GM18868 (cell line): ENCODE measurements at regions not wholly inside any gene's neighbourhood (a gene's known extent, or its start where the extent isn't known, plus 50 kb on each side); places are given as distances from the start of the nearest gene placed in this dataset.
"Not testable (repeated sequence)": the region's sequence is repeated elsewhere in the genome, so short reads cannot be mapped to it uniquely, and the experiment has no call there.

Source experiments
- ATAC-seq: cut with Tn5 transposase; IDR thresholded peaks from one replicate; pipeline ENCODE4 v1.9.1; 2021; ENCODE audit warnings: mild to moderate bottlenecking, moderate library complexity; ENCODE audit not compliant: unreplicated experiment

DNA sequence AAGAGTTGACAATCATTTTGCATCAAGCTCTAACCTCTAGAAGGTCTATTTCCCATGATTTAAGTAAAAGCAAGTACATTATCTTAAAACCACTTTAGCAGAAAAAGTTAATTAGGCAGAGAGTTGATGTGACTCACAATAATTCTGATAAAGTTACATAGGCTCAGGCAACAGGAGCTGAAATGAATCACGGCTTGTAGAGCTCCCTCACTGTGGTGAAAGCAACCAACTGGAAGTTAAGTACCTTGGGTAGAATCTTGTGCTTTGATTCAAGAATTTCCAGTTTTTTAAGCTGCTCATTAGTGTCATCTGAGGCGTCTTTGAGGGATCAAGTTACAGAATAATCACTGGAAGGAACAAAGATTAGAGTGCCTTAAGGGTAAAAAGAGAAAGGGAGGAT, 68.9 kb upstream of the NFE2L3 start:
- ATAC-seq: no peak

DNA sequence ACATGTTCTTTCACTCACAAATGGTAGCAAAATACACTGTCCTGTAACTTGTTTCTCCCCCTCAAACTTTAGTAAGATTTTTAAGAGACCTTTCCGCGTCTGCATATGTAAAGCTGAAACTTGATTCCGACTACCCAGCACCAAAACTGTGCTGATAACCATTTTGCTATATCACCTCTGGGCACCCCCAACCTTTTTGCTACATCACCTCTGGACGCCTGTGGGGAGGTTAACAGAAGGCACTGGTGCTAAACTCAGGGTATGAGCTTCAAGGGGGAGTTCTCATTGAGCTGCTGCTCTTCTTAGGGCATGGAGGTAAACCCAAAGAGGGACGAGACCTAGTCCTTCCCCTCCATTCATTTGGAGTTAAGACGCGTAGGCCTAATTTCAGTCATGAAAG, 67.6 kb upstream of the NFE2L3 start:
- ATAC-seq: no peak

DNA sequence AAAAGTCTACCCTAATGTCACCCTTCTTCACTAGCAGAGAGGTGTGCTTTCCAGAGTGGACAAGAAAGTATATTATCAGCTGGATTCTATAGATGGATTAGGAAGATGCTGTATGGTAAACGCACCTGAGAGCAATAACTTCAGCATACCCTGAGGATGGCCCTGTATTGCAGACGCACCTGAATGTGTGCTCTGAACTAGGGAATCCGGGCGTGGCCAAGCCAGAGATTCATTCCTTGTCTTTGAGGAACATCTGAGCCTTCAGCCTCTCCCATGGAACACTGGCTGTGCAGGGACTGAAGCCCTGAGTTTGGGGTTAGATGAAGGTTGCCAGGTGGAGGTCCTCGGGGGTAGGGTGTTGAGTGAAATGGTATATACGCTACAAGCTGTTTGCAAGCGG, 66.2 kb upstream of the NFE2L3 start:
- ATAC-seq: no peak

DNA sequence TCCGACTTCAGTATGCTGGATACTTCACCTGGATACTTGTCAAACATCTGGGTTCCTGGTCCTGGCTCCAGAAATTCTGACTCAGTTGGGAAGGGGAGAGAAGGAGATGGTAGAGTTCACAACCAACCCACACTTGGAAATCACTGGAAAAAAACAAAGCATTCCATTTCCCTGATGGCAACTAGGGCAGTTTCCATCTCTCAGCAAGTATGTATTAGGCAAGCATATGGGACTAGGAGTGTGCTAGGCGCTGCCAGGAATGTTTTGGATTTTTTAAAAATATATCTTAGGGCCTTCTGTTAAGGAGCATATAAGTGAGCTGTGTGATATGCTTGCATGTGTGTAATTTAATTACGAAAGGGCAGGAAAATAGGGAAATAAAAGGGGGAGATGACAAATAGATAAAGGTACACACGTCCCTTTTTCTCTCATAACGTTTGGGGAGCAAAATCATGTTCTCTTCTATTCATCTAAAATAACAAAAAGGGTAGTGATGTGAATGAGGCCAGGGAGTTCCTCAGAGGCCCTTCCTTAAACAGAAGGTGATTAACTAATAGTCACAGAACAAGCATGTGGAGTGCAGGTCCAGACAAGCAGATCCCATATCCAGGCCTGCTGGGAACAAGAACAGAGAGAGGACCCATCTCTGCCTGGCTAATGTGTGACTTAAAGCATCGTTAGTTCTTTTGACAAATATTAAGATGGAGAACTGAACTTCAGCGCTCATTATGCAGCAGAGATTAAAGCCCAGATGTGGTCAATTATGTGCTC, 64.5 kb upstream of the NFE2L3 start:
- no peak for ATAC-seq

DNA sequence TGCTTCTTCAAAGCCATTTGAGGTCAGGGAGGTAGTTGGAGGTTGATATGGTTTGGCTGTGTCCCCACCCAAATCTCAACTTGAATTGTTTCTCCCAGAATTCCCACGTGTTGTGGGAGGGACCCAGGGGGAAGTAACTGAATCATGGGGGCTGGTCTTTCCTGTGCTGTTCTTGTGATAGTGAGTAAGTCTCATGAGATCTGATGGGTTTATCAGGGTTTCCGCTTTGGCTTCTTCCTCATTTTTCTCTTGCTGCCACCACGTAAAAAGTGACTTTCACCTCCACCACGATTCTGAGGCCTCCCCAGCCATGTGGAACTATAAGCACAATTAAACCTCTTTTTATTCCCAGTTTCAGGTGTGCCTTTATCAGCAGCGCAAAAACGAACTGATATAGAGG, 62.5 kb upstream of the NFE2L3 start:
- ATAC-seq: not testable (repeated sequence)

DNA sequence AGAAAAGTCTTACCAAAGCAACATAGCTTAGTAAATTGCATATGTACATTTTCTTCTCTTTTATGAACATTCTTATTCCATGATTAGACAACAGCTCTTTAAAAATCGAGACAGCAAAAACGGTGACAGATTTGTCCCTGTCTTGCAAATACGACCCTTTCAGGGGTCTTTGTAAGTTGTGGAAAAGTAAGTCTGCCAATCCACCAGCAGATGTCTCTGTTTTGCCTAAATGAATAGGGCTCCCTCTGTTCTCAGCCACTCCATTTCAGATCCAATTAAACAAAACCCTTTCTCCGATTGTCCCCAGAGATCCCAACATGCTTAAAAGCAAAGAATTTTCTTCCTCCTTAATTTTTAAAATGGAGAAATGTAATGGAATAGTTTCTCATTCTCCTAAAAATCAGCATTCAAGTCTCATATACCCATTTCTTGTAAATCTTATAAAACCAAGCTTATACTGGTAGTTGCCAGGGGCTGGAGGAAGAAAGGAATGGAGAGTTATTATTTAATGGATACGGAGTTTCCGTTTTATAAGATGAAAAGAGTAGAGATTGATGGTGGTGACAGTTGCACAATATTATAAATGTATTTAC, 61.0 kb upstream of the NFE2L3 start:
- ATAC-seq: peak; percentile 38

DNA sequence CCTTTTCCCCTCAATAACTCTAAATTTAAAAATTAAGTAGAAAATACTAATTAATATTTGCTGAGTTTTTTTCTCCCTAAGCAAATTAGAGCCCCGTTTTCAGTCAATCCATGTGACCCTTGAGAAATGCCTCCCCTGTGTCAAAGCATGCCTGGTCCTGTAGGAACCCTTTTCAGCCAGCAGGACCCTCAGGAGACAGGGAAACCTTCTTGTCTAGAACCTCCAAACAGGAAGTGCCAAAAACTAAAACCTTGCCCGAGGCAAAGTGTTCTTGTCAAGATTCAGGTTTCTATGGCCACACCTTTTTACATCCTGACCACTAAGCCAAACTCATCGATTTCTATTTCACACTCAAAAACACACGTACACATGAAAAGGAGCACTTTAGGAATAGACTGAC, 60.1 kb upstream of the NFE2L3 start:
- no peak for ATAC-seq

DNA sequence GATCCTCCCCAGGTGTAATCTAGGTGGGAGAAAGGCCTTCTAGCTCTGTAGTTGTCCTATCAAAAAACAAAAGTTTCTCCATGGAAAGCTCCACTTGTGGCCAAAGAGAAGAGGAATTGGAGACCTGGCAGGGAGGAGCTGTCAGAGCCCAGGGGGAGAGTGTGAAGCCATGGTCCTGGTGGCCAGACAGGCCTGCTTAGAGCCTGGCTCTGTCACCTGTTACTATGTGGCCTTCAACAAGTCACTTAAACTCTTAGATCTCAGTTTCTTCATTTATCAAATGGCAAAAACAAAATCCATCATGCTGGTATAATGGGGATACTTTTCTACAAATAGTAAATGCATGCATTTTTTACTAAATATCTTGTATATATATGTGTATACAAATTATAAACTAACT, 59.0 kb upstream of the NFE2L3 start:
- ATAC-seq: no peak

DNA sequence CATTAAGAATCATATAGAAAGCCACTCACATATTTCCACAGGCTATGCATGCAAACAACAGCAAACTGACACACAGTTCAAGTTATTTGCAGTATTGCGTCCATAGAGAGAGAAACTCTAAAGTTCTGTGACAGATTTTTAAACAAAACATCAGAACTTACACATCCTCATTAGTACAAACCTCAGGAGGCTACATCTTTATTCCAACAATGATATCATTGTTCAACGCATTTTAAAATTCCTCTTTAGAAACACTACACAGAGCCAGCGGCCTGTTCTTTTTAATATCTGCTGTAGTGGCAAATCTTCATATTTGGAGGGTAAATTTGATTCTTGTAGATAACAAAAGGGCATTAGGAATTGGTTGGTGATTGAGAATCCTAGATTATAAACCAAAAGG, 55.9 kb upstream of the NFE2L3 start:
- ATAC-seq: no peak

DNA sequence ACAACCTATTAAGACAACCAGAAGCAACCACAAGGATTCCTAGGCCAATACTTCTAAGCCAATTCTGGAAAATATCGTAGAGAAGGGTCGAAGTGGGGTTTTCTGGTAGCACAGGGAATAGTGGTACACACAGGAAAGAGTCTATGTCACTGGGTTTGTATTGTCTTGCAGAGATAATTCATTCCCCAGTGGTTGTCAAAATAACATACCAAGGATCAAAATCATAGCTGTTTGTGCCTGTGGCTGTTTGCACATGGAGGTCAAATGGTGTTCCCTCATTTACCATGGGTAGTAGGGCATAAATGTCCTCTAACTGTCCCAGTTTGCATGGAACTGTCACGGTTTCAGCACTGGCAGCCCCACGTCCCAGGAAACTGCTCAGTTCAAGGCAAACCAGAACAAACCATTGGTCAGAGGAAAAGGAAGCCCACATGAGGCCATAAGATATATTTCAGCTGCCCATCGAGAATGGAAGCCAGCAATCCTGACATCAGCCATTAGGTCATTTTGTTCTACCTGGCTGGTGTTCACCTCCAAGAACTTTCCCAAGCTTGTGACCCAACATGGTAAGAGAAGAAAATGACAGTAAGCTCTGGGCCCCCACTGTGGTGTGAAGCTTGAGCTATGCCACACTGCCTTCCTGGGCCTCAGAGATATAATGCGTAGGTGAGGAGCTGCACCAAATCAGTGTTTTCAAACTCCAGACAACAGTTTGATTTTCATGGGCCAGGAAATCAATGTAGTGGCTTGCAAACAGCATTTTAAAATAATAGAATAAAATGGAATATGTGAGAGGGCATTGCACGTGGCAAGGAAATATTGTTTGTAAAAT, 53.9 kb upstream of the NFE2L3 start:
- no peak for ATAC-seq

DNA sequence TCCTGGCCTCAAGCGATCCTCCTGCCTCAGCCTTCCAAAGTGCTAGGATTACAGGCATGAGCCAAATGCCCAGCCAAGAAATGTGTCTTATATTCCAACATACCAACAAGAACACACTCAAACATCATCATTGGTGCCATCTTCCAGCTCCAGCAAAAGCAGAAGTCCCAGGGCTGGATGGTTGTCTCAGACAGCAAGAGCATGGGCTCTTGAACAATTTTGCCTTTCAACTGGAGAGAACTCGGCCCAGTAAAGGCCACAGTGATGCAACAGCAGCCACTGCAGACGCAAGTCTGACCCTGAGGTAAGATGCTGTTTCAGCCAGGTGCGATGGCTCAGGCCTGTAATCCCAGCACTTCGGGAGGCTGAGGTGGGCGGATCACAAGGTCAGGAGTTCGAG, 52.8 kb upstream of the NFE2L3 start:
- no peak for ATAC-seq

DNA sequence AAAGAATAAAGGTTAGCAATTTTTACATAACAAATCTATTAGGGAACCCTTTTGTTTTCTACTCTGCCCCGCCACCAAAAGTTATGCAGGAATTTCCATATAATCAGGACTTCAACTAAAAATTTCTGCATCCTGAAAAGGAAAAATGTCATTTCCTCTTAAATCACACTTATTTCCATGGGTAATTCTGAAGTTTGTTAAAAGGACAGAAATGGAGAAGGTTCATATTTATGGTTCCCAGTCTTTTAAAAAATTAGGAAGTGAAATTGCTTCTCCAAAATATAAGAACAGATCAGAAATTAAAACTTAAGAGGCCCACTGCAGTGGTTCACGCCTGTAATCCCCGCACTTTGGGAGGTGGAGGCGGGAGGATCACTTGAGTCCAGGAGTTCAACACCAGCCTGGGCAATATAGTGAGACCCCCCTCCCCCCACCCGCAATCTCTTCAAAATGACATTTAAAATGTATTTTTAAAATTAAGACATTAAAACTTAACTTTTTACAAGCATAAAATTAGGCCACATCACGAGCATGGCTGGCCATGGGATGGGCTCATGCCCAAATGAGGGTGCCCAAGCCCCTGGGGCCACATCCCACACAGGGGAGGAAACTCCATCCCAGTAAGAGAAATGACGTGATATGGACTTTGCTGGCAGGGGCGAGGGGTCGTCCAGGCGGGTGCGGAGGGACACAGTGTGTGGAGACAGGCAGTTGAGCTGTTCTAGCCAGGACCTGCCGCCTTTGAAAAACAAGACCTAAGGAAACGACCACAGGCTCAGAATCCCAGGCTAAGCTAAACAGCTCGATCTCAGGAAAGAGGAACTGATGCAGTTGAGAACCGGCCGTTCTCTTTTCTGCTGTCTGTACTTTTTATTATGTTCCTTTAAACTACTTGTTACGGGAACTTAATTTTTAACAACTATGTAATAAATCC, 51.3 kb upstream of the NFE2L3 start:
- peak; percentile 39 for ATAC-seq

DNA sequence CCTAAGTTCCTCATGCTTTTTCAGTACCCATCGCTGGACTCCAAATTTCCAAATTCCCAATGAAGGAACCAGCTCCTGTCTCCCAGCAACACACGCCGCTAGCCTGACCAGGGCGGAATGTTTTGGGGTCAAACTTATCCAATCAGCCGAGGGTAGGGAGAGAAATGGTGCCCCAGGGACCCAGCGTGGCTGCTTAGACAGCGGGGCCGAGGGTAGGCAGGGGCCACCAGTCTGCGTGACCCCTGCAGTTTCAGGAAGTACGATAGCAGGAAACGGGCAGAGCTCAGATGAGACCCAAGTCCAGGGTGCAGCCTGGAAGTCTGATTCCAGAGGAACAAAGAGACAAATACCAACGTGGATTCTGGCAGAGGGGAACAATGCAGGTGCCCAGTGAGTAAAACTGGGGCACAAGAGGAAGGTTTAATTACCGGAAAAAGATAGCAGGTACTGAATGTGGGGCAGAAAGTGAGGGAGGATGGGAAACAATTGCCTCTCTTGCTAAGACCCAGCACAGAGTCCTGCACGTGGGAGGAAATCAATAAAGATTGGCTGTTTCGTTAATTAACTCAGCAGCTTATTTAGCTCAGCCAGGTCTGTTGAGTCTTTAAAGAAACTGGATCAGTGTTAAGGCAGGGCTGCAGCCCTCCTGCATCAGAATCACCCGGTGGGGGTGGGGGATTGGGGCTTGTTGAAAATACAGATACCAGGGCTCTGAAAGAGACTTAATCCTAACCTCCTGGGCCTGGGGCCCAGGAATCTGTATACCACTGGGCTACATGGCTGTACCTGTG, 50.4 kb upstream of the NFE2L3 start:
- peak; percentile 57 for ATAC-seq

DNA sequence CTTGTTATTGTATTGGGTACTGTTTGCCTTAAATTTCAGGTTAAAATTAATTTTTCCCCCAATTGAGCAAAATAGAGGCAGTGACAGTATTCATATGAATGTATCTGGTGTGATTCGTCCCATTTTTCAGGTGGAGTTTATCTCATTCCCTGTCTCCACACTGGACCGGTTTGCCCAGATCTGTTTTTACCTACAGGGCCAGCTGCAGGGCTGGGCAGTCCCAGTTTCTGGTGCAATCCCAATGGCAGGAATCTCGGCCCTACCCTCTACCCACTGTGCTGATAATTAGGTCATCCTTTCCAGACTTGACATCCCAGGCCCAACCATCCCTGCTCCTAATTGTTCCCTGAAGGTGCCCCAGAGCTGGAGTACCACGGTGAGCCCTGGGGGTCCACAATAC, 49.8 kb upstream of the NFE2L3 start:
- ATAC-seq: no peak
